HG03196 (cell line): ENCODE measurements at regions not wholly inside any gene's neighbourhood (a gene's known extent, or its start where the extent isn't known, plus 50 kb on each side); places are given as distances from the start of the nearest gene placed in this dataset.
"Not testable (repeated sequence)": the region's sequence is repeated elsewhere in the genome, so short reads cannot be mapped to it uniquely, and the experiment has no call there.

Experiments used
- ATAC-seq: cut with Tn5 transposase; IDR thresholded peaks from one replicate; pipeline ENCODE4 v1.9.1; 2021; ENCODE audit not compliant: unreplicated experiment

DNA sequence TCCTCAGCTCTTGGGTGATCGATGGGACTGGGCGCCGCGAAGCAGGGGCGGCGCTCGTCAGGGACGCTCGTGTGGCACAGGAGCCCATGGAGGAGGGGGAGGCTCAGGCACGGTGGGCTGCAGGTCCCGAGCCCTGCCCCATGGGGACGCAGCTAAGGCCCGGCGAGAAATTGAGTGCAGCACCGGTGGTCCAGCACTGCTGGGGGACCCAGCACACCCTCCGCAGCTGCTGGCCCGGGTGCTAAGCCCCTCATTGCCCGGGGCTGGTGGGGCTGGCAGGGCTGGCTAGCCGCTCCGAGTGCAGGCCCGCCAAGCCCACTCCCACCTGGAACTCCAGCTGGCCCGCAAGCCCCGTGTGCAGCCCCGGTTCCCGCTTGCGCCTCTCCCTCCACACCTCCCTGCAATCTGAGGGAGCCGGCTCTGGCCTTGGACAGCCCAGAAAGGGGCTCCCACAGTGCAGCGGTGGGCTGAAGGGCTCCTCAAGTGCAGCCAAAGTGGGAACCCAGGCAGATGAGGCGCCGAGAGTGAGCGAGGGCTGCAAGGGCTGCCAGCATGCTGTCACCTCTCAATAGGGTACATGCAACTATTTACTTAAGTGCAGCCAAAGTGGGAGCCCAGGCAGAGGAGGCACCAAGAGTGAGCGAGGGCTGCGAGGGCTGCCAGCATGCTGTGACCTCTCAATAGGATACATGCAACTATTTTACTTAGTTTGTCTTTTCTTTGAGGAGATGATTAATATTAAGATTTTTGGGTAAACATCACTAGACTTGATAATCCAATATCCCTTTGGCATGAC is 619.8 kb upstream of the IGFBP7 start:
- not testable (repeated sequence) for ATAC-seq

DNA sequence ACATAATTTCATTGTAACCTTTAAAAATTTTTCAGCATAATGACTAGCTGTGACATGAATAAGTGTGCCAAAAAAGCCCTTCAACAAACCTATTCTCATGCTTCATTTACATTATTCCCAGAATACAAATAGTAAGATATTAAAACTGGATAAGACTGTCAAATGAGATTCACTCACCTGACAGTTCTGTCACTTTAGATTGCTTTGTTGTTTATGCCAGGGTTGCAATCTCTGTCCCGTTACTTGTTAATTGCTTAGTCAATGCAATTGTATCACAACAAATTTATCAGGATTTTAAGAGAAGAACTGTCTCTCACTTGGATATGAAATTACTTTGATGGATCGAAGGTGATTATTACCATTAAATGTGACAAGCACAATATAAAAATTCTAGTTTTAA is 616.0 kb upstream of the IGFBP7 start:
- no peak for ATAC-seq

DNA sequence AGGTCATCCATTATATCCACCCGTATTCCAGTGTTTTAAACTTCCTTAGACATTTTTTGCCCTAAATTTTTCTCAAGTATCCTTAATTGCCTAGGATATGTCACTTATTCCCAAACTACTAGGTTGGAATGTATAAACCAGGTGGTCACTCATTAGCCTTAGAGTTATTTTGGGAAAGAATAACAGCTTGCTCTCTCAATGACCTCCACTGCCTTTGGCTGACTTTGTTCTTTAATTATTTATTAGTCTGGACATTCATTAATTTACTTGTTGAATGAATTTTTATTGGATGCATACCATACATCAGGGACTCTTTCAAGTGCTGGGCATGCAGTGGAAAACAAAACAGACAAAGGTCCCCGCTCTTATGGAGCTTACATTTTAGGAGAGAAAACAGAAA is 609.3 kb upstream of the IGFBP7 start:
- ATAC-seq, result no peak

DNA sequence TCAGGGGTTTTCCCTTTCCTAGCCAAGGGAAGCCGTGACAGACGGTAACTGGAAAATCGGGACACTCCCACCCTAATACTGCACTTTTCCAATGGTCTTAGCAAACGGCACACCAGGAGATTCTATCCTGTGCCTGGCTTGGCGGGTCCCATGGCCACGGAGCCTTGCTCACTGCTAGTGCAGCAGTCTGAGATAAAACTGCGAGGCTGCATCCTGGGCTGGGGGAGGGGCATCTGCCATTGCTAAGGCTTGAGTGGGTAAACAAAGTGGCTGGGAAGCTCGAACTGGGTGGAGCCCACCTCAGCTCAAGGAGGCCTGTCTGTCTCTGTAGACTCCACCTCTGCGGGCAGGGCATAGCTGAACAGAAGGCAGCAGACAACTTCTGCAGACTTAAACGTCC is 604.1 kb upstream of the IGFBP7 start:
- not testable (repeated sequence) for ATAC-seq

DNA sequence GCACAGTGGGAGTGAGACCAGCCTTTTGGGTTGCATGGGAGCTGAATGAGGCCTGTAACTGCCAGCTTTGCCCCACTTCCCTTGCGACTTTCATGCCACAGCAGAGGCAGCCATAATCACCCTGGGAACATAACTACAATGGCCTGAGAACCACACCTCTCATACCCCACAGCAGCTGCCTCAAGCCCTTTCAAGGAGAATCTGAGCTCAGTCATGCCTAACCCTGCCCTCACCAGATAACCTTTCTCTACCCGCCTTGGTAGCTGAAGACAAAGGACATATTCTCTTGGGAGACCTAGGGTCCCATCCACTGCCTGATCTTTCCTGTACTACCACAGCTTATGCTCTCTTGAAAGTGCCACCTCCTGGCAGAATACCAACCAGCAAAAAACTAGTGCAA is 599.9 kb upstream of the IGFBP7 start:
- ATAC-seq, result peak; percentile 71

DNA sequence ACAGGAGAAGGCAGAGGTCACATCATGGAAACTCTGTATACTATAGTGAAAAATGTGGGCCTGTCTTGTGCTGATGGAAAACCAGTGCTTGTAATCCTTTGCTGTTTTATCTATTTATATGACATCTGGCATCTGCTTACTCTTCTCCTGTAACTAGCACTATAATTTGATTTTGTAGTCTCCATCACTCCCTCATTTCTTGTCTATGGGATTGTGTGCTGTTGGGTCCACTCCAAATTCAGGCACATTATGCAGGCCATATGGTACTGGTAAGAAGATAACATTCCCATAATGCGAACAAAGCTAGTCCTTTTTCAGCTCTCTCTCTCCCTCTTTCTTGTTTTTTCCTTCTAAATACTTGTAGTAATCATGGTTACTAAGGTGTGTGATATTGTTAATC is 581.2 kb upstream of the IGFBP7 start:
- ATAC-seq, result no peak

DNA sequence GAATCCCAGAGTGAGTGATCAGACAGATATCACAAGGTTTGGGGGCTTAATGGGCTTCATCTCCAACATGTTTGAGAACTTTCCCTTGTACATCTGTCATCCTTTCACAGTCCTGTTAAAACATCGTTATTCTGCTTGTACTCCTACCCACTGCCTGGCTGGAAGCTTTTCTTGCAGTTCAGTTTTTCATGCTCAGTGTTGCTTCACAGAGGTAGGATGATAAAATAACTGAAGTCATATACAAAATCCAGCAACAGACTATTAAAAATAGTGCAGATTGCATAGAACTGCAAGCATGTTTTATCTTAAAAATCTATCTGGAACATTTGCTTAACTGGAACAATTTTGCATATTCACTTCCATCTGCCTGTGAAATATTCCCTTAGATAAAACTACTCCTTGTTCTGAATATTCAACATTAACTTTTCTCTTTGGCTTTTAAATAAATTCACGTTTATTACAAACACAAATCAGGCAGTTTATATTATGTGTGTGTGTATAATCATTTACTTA is 579.6 kb upstream of the IGFBP7 start:
- ATAC-seq, result no peak

DNA sequence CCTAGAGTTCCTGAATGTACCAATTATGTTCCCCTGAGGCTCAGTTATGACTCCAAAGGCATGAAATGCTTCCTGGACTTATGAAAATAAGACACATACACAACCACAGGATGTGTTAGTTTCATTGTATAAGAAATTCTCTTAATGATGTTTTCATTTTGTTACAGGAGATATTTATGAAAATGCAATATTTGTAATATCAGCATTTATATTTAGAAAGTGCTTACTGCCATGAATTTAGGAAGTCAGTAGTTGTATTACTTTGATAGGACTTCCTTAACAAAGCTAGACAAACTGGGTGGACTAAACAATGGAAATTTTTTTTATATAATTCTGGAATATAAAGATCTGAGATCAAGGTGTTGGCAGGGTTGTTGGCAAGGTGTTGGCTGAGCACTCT is 572.1 kb upstream of the IGFBP7 start:
- no peak for ATAC-seq

DNA sequence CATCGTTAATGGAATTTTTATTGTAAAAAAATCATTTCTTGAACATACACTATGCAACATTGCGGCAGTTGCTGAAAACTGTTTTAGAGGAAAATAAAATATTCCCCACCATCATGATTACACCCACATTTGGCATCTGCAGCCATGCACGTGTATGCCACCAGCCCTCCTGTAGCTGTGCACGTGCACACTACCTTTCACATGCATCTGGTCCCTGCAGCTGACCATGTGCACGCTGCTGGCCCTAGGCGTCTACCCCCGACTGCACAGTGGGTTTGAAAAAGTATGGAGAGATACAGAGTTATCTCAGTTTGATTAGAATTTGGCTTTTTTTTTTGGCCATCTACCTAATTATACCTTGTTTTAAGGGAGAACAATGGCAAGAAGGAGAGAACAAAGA is 569.8 kb upstream of the IGFBP7 start:
- no peak for ATAC-seq

DNA sequence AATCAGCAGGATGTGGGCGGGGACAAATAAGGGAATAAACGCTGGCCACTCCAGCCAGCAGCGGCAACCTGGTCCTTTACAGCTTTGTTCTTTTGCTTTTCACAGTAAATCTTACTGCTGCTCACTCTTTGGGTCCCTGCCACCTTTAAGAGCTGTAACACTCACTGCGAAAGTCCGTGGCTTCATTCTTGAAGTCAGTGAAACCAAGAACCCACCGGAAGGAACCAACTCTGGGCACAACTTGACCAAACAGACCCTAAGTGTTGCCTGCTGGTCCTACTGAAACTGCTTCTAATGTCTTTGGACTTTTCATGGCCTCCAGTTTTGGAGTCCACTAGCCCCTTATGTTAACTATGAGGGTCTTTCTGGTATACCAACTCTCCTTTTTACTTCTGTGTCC is 566.2 kb upstream of the IGFBP7 start:
- ATAC-seq, result no peak

DNA sequence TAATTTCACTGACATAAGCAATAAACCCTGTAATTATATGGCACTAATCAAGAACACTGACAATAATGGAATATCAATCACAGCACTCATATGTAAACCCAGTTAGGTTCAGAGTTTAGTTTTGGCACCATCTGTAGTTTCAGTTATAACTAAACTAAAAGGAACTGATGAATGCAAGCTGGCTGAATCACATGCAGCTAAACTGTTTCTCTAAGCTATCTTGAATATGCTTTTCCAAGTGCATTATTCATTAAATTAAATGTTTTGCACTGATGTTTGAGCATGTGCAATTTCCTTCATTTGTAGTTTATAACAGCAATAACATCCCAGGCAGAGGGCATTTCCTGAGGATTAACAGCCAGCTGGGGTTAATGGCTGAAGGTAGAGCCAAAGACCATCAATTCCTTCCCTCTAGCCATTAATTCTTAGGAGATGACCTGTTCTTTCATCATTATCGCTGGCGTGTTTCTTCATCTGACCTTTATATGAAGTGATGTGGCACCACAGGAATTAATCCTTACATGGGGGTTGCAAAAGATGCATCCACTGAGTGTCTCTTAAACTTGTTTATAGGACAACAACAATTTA is 562.8 kb upstream of the IGFBP7 start:
- no peak for ATAC-seq

DNA sequence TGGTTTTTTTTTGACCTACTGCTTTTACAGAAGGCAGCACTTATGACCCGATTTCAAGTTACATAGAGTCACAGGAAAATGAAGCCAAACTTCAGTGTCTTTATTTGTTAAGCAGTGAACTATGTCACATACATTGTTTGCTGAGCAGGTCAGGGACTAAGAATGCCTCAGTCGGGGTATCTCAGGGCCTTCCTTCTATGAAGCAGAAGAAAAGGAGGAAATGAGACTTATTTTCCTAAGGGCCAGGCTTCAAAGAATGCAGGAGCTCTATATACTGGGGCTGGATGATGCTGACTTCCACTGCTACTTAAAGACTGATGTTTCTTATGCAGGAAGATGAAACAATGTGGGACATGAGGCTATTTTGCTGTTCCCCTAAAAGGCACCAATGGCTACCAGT is 558.4 kb upstream of the IGFBP7 start:
- no peak for ATAC-seq

DNA sequence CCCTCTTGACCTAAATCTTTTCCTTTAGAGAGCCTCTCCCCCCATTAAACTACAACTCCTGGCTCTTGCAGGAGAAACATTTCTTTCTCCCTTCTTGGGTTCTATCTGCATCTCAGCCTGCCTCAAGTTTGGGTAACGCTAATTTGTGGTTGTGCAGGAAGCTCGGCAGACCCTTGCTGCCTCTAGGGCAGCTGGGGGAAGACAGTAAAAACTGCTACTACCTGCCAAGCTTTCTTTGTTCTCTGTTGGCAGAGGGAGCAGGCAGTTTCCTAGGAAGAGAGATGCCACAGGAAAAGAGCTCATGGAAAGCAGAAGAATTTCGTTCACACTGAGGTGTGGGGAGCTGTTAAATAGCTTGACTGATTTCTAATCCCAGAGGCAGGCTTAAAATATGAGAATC is 555.6 kb upstream of the IGFBP7 start:
- ATAC-seq, result no peak

DNA sequence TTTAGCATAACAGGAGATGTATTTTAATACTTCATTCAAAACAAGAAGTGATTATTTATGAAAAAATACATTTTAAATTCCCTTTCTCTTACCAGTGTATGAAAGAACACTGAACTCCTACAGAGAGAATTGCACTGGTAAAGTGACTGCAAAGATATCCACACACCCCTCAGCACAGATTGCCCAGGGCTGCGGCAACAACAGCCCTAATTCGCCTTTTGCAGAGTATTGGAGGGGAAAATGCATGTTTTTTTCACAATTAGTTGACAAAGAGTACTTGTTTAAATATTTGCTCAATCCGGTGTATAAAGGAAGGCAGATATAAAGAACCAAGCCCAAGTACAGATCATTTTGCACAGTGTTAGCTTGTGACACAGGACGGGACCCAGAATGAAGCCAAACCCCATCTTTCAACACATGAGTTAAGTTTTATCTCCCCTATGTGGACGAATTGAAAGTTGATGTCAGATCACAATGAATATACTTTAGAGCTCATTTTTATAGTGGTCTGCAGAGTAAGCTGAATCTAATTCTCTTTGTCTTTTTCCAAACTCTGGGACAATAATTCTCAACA is 551.4 kb upstream of the IGFBP7 start:
- ATAC-seq, result no peak

DNA sequence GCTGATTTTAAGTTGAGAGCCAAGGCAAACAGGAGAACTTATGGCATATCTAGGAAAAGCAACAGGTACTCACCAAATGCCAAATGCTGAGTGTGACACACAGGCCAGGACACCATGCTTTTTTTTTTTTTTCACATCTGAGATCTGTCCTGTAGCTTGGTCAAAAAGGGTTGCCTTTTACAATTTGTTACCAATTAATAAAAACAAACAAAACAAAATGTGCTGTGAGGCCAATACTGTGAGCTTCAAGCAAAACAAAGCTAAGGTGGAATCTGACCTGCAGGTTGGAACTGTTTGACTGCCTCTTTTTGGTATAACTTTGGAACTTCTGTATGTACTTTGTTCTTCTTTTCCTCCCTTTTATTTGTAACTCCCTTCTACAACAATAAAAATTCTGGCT is 548.5 kb upstream of the IGFBP7 start:
- ATAC-seq, result no peak

DNA sequence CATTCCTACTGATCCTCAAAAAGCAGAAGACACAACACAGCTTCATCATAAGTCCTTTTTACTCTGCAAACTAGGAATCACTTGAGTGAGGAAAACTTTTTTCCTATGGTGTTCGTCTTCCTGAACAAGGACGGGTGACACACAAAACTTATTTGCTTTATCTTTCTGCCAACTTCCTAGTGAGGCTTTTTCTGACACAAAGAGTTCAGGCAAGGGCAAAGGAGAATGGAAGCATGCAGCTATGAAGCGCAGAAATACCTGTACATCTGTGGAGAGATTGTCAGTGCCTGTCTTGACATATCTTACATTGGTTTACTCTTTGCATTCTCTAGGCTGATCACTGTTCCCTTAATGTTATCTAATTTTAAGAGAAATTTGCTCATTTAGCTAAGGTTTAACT is 548.0 kb upstream of the IGFBP7 start:
- no peak for ATAC-seq

DNA sequence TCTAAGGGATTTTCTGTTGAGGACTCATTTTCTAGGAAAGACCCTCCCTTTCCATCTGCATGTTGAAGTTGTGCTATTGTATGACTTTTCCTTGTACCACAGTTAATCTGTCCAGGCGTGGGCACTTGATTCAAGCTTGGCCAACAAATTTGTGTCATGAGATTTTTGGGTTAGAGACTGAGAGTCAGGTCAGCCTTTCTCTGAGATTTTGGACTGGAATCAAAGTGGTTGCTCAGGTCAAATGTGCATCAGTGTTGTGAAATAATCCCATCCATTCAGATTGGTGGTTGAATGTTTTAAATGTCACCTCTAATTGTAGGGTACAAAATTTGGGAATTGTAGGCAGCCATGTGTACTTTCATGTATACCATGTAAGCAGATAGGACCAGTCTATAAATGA is 545.2 kb upstream of the IGFBP7 start:
- no peak for ATAC-seq

DNA sequence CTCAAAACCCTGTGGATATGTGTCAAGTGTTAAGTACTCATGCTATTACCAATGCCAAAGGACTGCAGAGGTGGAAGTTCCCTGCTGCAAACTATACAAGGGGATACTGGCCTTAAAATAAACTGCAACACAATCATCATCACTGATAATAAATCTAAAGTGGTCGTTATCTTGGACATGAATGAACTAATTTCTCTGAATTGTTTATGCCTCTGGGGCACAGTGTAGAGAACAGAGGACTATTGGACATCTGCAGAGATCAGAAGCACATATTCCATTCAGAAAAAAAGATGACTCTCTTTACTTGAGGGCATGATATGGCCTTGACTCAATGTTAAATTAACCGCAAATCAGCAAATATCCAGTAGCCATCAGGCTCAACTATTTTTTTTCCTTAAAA is 542.6 kb upstream of the IGFBP7 start:
- ATAC-seq, result no peak

DNA sequence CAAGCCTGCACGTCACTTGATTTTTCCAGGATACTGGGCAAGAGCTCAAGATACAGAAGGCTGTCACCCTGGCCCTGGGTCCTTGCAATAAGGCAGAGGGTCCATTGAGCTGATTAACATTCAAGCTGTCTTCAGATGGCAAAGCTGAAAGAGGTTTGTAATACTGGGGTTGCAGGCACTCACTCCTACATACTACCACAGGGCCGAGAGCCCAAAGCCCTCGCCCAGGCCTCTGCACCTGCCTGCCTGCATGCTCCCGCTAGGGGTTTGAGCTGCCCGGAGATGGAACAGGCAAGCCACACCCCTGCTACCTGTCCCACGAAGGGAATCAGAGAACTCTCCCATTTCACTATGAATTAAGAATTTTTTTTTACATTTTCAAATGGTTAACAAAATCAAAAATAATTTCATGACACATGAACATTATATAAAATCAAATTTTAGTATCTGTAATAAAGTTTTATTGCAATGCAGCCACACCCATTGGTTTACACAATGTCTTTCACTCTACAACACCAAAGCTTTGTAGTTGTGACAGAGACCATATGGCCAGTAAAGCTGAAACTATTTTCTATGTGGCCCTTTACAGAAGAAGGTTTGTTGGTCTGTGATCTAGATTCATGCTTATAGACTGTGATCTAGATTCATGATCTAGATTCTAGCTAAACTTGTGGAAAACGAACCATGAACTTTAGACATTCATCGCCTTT is 530.4 kb upstream of the IGFBP7 start:
- ATAC-seq, result no peak

DNA sequence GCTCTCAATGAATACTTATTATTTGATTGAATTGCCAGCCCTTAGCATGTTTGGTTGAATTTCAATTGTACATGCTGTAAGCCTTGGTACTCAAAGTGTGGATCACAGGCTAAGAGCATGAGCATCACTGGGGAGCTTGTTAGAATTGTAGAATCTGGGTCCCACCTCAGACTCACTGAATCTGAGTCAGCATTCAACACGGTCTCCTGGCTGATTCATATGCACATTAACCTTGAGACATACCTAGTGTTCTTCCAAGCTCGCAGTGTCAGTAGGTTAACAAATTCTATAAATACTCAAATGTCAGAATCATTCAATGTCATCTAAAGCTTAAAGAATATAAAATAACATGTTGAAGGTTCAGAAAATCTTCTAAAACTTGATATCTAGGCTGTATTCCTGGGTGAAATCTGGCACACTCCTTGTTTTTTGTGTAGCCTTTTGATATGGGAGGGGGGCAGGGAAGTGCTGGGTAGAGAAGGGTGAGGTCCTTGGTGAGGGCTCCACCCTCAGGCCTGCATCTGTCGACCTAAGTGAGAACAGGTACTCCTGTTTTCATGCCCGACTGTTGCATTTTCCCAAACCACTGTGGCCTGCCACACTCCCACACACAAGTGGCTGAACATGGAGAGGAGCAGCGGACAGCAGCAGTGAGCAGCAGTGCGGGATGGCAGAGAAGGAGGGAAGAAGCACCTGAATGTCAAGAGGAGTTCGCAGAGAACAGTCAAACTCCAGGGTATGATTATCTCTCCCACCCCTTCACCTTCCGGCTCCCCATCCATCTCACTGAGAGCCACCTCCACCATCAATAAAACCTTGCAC is 529.6 kb upstream of the IGFBP7 start:
- ATAC-seq, result no peak

DNA sequence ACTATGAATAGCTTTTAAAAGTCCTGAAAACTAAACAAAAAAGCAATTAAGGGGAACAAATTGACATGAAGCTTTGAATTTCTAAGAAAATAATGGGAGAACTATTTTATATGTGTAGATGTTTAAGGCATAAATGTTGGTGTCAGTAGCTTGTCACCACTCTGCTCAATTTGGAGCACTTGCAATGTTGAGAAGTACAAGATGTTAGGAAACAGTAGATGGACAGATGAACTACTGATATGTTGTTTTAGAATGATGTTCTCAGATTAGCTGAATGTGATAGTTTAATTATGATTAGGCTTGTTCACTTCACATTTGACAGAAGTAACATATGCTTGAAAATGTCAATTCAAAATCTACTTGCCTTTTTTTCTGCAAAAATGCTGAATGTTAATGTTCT is 525.7 kb upstream of the IGFBP7 start:
- ATAC-seq, result no peak
